Epithelial cell of prostate (primary cell): ENCODE measurements at regions not wholly inside any gene's neighbourhood (a gene's known extent, or its start where the extent isn't known, plus 50 kb on each side); places are given as distances from the start of the nearest gene placed in this dataset.
"Not testable (repeated sequence)": the region's sequence is repeated elsewhere in the genome, so short reads cannot be mapped to it uniquely, and the experiment has no call there.

Experiments used
- DNase-seq: peaks from one replicate; pipeline ENCODE4 v3.0.0-alpha.2; 2011; ENCODE audit warnings: low read depth, low spot score
- H3K27ac ChIP-seq: fragments of 450-650 bp; 2 replicates; pipeline ENCODE4 v1.5.1; 2017; ENCODE audit warnings: mild to moderate bottlenecking

DNA sequence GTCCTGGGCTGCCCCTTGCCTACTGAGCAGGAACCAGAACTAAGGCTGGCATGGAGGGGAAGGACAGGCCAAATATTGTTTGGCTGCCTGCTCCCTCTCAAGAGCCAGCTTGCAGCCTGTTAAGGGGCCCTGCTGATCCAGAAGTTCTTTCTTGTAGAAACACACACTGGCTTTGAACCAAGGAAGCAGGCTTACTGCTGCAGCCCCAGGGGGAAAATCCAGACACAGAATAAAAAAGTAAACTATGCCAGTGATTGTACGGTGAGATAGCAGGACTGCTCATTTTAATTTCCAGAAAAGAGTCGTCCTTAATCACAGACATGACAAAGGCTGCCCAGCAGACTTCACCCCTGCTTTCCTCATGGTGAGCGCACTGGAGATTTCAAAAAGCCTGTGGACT lies 371.6 kb downstream of the ANAPC1 start:
- not testable (repeated sequence) for DNase-seq, H3K27ac ChIP-seq

DNA sequence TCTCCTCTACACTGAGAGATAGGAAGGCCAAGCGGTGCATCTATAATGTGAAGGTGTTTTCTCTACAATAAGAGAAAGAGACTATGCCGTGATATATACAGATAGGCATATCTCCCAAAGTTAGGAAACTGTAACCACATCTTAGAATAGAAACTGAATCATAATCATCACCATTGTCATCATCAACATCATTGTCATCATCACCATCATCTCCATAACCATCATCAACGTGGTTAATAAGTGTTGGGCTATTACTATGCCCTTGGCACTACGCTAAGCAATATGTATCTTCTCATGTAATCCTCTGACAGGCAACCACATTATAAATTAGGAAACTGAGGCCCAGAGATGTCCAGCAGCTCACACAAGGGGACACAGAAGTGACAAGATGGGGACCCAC lies 369.9 kb downstream of the ANAPC1 start:
- DNase-seq, H3K27ac ChIP-seq: not testable (repeated sequence)

DNA sequence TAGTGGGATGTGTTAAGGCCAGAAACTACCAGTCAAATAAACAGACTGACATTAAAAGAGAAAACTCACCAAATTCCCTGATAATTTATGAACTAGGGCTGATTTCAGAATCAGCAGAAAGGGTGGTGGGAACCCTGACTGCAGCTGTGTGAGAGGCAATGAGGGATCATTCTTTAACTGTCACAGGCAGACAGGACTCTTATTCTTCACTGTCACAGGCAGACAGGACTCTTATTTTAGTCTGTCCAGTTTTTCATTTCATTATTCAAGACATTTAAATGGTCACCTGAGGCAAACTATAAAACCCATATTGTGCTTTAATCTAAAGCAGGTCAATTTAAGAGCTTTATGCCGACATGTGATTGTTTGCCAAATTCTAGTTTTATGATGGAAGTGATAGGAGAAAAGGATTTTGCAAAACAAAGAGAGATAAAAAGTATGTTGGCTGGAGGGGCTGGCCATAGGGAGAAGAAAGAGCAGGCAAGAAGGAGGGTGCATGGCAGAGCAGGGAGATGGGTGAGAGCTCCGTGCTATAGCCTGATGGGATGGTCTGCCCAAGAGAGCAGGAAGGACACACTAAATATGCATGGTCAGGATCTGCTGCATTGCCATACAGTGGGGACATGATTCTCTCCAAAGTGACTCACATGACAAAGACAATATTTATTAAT lies 366.8 kb downstream of the ANAPC1 start:
- H3K27ac ChIP-seq, DNase-seq: not testable (repeated sequence)

DNA sequence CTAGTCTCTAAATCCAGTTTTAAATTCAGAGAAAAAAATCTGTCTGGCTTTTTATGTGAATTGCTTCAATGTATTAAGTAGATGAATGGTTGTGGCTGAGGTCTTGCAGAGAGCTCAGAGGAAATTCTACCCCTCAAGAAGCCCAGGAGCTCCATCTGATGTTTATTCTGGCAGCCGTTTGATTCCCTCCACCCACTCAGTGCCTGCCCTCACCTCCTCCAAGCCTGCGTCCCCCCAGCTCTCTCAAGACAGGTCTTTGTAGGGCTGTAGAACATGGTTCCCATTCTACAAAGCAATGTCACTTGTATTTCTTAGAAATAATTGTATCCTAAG lies 366.3 kb downstream of the ANAPC1 start:
- H3K27ac ChIP-seq, DNase-seq: not testable (repeated sequence)

DNA sequence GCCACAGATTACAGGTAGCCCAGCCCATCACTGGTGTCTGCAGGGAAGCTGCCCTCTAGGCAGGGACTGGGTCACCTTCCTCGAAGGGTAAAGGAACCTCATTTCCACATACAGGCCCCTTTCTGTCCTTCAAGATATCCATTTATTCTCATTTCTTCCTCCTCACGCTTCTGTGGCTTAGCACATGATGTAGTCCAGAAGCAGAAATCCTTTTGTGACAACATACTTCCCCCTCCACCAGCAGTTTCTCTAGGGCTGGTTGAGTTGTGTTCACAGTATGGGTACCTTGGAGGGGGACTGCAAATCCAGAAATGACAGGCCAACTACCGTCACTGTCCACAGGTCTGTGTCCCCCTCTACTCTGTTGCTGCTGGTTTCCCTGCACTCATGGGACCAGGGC lies 364.9 kb downstream of the ANAPC1 start:
- DNase-seq, result no peak
- H3K27ac ChIP-seq, result no peak overlapping the region

DNA sequence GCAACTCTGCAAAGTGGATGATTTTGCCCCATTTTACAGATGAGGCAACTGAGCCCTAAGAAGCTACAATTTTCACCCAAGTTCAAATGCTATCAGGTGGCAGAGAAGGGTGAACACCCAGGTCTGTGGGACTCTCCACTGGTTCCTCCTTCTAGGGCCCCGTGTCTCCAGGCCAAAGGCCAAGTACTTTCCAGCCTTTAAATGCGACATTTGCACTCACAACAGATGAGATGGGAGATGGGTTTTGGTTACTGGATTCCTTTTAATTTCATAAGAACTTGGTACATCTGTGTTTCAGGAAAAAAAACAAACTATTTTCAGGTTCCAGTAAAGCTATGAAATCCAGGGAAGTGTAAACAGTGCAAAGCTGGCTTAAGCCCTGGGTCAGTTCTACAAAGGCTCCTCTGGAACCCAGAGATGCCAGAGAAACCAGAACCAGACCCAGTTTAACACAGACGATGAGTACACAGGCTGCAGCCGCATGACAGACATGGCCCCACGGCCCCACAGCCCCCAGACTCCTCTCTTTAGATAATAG lies 361.7 kb downstream of the ANAPC1 start:
- no peak overlapping the region for H3K27ac ChIP-seq
- DNase-seq, result no peak

DNA sequence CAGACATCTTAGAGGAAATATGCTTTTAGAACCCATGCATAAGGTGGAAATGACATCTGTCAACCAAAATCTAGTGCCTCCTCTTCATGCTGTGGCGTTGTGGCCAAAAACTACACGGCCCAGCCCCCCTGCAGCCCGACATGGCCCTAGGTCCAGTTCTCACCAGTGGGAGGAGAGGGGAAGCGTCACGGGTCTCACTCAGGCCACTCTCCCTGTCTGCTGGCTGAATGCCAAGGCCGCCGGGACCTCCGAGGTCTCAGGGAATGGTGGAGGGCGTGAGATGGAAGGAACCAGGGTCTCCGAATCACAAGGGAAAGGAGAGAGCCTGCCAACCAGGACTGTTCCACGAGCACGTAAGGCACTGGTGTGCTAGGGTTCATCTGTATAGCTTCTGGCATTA lies 361.0 kb downstream of the ANAPC1 start:
- DNase-seq, result no peak
- no peak overlapping the region for H3K27ac ChIP-seq

DNA sequence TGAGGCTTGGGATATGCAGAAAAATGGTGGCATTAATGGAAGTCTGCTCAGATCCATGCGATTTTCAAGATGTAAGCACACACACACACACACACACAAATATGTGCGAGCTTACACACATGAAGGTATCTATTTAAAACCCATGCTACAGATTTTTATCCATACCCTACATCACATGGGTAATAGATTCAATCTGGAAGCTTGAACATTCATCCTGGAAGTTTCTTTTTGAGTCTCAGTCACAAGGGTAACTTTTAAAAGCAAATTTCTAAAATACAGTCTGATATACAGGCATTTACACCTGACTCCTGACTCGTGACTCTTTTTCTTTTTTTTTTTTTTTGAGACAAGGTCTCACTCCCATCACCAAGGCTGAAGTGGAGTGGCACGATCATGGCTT lies 359.0 kb downstream of the ANAPC1 start:
- DNase-seq, result not testable (repeated sequence)

DNA sequence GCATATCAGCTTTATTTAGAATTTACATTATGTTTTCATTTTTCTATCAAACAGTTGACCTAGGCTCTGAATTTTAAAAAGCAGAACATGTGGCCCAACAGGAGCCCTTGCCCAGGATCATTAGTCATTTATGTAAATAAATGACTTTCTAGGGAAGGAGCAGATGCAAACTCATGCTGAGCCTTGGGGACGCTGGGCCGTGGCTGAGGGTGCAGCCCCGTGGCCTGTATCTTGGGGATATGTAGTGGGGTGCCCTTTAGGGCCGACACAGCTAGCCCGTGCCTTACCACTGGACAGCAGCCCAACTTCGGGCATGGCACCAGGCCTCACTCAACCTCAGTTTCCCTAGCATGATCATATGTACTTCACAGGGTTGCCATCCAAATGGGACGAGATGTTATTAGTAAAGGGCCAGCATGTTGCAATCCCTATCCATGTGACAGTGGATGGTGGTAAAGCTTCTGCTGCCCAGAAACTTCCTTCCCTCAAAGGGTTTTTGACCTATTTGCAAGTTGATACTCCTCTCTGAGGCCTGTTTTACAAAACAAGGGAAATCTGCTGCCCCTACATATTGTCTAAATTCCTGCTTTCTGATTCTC lies 357.9 kb downstream of the ANAPC1 start:
- DNase-seq, H3K27ac ChIP-seq: not testable (repeated sequence)

More for the DNA sequence above, 359.0 kb downstream of the ANAPC1 start:
- H3K27ac ChIP-seq, result not testable (repeated sequence)

DNA sequence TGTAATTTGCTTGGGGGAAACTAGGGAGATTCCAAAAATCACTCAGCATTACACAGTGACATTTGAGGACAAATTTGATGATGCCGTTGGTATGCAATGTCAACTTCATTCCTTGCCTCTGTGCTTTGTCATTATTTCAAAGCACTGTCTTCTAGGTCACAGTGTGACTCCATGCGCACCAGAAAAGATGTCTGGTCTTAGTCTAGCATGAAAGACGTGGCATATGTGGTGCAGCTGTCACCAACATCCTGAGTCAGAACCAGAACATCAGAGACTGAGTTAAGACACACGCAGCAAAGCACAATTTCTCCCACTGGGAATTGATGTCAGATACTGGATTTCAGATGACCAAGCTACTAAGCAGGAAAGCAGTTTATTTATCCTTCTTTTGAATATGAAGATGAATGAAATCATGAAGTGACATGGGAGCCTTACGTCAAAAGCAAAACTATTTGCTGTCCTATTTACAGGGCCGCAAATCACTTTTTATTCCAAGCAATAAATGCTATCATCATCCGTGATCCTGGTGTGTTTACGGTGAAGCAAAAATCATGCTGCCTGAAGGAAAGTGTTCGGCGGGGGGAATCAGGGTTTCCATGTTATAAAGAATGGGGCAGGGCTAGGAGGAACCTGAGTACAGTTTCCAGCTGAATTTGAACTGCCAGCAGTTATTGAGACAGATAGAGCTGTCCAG lies 356.1 kb downstream of the ANAPC1 start:
- H3K27ac ChIP-seq, DNase-seq: not testable (repeated sequence)

DNA sequence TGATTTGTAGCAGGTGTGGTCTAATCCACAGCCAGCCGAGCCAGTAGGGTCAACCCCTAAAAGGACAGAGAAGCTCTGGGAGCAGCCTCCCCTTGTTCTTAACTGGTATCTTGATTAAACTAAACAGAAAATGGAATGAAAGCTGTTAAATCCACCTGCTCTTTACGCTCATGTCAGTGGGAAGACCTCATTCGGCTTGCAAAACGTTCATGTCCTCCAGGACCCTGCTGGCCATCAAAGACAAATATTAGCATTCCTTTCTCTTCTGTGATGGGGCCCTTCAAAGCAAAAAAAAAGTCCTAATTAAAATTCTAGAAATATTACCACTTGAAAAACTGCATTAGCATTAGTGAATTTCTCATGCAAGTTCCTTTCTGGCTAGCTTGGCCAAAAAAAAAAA lies 355.0 kb downstream of the ANAPC1 start:
- not testable (repeated sequence) for H3K27ac ChIP-seq, DNase-seq

DNA sequence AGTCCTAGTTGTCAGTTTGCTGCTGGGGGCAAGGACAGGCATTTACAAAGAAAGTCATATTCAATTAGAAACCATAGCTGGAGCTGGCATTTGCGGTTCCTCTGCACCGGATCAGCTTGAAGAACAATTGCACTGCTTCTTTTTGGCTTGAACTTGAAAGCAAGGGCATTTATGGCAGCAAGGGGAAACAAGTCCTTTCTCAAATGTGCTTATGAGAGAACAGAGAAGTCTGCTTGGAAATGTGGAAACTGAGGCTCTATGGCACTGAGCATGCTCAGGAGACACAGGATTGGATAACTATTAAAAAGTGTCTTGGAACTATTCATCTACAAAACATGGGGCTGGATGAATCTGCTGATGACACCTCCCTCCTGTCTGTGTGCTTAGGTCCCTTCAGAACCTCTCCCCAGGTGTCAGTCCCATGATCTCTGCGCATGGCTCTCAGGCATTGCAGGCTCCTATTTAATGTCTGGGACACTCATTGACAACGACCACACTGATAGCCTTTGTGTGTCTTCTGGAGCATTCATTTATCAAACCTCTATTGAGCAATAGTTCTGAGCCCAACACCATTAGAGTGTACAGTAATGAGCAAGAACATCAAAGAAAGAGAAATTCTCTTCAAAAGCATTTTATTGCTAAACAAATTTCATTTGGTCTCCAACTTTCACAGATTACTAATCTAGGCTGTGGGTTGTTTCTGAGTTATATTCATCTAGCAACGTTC lies 353.6 kb downstream of the ANAPC1 start:
- not testable (repeated sequence) for DNase-seq

DNA sequence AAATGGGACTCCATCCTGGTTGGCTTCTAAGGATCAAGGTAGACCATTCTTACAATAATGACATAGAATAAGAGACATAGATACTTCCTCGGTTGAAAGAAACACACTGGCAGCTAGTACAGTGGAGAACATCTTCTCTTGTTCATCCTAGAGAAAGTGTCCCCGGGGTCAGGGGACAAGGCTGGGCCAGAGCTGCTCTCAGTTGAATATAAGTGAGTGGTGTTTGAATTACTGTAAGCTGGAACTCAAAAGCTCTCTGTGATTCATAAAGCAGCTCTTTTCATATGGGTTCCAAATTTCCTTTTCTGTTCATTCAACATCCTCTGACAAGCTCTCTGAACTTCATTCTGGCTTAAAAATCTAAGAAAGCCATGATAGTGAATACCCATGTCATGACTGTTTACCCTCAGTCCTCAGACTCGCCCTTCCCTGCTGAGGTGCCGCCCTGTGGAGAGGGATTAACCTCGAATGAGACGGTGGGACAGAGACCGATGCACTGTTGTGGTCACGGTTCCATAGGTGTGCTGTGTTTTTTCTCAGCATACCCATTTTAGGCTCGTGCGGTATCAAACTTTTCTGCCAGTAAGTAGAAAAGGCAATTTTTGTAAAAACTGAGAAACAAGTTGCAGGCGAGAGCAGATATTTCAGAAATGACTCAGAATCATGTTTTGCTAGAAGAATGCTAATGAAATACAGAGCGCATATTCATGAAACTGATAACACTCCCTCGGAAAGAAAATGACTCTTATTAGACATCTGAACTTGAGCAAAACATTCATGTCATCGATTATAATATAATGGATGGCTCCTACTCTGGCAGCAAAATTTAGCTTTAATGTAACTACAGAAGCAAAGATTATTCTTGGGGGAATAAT lies 351.1 kb downstream of the ANAPC1 start:
- H3K27ac ChIP-seq, result peak overlapping the region; percentile 88
- DNase-seq, result not testable (repeated sequence)

More for the DNA sequence above, 353.6 kb downstream of the ANAPC1 start:
- H3K27ac ChIP-seq, result not testable (repeated sequence)

DNA sequence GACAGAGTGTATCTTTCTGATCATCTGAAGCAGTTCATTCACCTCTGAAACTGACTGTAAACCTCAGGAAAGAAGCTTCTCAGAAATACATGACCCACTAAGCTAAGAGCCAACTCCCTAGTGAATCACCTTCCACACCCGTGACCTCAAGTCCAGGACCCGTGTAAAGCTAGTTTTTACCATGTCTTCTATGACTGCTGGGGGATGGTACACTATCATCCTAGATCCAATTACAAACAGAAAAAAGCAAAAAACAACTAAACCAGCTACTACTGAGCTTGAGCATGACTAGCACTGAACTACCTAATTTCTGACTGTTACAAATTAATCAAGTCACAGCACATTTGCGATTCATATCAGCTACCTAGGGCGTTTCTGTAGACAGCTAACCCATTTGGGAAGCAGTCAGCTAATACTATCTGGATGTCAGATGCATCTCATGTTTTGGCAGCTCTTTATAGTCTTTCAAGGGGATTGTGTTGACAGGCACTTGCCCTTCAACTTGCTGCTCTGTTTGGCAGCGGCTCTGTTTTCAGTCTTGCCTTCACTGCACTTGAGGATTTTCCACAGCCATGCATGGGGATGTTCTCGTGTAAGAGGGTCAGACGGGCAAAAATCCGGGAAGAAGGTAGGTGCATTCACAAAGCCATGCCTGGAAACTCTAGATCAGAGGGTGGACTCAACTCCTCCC lies 350.3 kb downstream of the ANAPC1 start:
- H3K27ac ChIP-seq, result peak overlapping the region; percentile 79
- not testable (repeated sequence) for DNase-seq

DNA sequence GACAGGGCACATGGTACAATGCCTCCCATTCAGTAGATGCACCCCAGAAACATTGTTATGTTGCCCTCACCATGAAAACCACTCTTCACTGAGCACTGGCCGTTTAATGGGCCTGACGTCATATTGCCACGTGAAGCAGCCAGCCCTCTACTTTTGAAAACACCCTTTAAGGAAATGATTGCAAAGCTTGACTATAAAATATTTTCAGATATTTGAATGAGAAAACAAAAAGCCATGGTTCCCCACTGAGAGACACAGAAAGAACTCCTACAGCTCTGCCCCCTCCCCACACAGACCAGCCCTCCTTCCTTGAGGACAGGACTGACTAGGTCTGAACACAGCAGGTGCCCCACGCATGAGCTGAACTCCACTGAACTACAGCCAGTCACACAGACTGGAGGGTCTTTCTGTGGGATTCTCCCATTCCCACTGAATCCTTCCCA lies 349.1 kb downstream of the ANAPC1 start:
- peak overlapping the region; percentile 79 for H3K27ac ChIP-seq
- DNase-seq, result no peak

DNA sequence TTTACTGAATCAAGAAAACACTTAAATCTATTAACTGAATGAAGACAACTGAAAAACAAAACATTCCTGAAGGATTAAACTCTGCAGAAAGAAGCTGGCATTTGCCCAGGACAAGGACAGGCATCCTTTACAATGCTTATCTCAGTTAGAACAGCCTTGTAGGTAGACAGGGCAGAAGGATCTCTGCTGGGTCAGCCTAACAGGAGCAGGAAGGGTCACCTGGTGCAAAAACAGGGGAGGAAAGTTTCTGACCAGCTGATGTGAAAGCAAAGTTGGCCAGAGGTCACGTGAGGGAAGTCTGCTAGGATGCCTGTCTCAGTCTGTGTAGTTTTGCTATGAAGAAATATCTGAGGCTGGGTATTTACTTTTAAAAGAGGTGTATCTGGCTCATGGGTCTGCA lies 348.6 kb downstream of the ANAPC1 start:
- no peak for DNase-seq
- H3K27ac ChIP-seq, result peak overlapping the region; percentile 79

DNA sequence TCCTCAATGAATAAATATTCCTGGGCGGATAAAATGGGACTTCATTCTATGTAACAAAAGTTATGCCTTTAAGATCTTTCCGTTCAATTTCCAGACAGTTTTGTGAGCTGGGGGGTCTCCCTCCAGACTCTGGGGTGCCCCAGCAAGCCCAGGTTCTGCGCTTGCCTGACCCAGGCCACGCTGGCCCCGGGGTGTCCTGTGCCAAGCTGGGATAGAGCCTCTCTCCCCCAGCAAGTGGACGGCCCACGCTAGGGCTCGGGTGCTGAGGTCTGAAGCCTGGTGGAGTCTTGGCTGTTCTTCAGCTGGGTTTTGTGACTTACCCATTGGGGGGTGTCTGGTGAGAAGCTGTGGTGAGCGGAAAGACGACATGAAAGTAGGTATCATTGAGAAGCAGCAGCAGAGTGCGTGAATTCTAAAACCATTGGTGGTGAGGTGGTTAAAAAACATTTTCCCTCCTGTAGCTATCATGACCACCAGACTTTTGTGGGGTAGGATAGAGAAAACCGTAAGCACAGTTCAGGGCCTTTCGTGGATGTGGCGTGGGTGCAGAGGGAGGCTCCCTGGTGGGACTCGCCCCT lies 346.8 kb downstream of the ANAPC1 start:
- no peak for DNase-seq
- no peak overlapping the region for H3K27ac ChIP-seq

DNA sequence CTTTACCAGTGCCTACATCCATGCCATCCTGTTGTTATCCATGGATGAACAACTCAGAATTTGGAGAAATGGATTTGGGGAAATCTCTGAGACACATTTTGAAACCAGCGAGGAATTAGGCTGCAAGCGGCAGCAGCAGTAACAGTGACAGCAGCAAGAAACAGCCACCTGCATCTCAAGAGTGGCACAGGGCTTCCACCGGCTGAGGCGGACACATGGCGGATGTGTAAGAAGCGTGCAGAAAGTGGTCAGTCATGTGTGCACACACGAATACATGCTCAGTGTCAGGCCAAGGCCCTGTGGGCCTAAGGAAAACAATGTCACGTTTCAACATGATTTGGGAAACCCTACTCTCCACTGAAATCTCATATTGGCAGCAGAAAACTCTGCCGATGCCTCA lies 344.0 kb downstream of the ANAPC1 start:
- not testable (repeated sequence) for H3K27ac ChIP-seq, DNase-seq
